ENCODE measurements at regions not wholly inside any gene's neighbourhood (a gene's known extent, or its start where the extent isn't known, plus 50 kb on each side); places are given as distances from the start of the nearest gene placed in this dataset.
"Not testable (repeated sequence)": the region's sequence is repeated elsewhere in the genome, so short reads cannot be mapped to it uniquely, and the experiment has no call there.

DNA sequence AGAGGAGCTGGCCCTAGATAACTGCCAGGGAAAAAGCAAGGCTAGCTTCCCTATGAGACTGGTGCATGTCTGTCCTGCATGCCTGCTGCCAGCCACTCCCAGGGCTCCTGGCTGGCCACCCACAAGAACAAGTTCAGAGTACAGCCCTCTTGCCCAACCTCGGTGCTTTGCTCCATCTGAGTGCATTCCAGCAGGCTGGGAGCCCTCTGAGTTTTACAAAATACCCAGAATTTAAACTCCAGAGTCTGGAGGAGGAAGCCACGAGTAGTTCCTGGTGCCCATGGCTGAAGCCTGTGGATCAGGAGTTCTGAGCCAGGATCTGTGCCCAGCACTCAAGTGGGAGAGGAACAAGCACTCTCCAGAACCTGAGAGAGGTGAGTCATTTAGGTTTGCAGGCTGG is 111.6 kb downstream of the MAGEE2 start:
- Histone ChIP-seq H3K36me3 (ENCODE audit: control insufficient read depth, insufficient read depth, low read length) (no peaks in the 10 kb centered on the region), H3K4me3 (ENCODE audit: low read depth, low read length) (no peak overlapping the region), H3K9me3 (ENCODE audit: control insufficient read depth, insufficient read depth, low read length) (peaks cover 53% of the 10 kb centered on the region), H3K4me1 (ENCODE audit: control insufficient read depth, insufficient read depth, low read length) (no peaks in the 10 kb centered on the region), H3K27ac (ENCODE audit: low read depth, low read length) (no peak overlapping the region), H3K27me3 (ENCODE audit: control insufficient read depth, insufficient read depth, low read length) (no peaks in the 10 kb centered on the region), H3K9ac (ENCODE audit: low read depth, low read length) (no peak overlapping the region)

DNA sequence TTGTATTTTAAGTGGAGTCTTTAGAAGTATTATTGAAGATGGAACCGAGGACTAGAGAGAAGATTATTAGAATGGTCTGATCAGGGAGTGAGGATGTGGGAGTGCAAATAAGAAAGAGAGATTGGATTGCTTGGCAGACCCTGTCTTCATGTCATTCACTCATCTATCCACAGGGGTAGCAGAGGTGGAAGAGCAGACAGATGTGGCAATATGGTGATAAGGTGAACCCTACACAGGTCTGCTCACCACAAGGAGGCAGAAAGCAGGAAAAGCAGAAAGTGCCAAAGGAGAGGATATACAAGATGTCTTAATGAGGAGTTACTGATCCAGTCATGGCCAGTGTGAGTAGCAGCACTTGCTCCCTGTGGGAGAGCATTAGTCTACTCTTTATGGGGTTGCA is 129.4 kb downstream of the MAGEE2 start:
- Histone ChIP-seq H3K4me3 (ENCODE audit: low read depth, low read length) (no peak overlapping the region), H3K36me3 (ENCODE audit: control insufficient read depth, insufficient read depth, low read length) (no peaks in the 10 kb centered on the region), H3K4me1 (ENCODE audit: control insufficient read depth, insufficient read depth, low read length) (no peaks in the 10 kb centered on the region), H3K27ac (ENCODE audit: low read depth, low read length) (no peak overlapping the region), H3K9ac (ENCODE audit: low read depth, low read length) (no peak overlapping the region), H3K9me3 (ENCODE audit: control insufficient read depth, insufficient read depth, low read length) (peaks cover 63% of the 10 kb centered on the region), H3K27me3 (ENCODE audit: control insufficient read depth, insufficient read depth, low read length) (no peaks in the 10 kb centered on the region)

DNA sequence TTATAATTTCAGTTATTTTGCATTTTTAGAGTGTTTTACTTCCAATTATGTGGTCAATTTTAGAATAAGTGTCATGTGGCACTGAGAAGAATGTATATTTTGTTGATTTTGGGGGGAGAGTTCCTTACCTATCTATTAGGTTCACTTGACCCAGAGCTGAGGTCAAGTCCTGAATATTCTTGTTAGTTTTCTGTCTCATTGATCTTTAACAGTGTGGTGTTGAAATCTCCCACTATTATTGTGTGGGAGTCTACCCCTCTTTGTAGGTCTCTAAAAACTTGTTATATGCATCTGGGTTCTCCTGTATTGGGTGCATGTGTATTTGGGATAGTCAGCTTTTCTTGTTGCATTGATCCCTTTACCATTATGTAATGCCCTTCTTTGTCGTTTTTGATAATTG is 127.0 kb upstream of the ZDHHC15 start:
- H3K36me3 ChIP-seq (ENCODE audit: control insufficient read depth, insufficient read depth, low read length): no peaks in the 10 kb centered on the region
- no peak overlapping the region for H3K4me3 ChIP-seq (ENCODE audit: low read depth, low read length)
- H3K4me1 ChIP-seq (ENCODE audit: control insufficient read depth, insufficient read depth, low read length): no peaks in the 10 kb centered on the region
- H3K9me3 ChIP-seq (ENCODE audit: control insufficient read depth, insufficient read depth, low read length): peaks cover 49% of the 10 kb centered on the region
- H3K27ac ChIP-seq (ENCODE audit: low read depth, low read length): no peak overlapping the region
- no peaks in the 10 kb centered on the region for H3K27me3 ChIP-seq (ENCODE audit: control insufficient read depth, insufficient read depth, low read length)
- no peak overlapping the region for H3K9ac ChIP-seq (ENCODE audit: low read depth, low read length)

DNA sequence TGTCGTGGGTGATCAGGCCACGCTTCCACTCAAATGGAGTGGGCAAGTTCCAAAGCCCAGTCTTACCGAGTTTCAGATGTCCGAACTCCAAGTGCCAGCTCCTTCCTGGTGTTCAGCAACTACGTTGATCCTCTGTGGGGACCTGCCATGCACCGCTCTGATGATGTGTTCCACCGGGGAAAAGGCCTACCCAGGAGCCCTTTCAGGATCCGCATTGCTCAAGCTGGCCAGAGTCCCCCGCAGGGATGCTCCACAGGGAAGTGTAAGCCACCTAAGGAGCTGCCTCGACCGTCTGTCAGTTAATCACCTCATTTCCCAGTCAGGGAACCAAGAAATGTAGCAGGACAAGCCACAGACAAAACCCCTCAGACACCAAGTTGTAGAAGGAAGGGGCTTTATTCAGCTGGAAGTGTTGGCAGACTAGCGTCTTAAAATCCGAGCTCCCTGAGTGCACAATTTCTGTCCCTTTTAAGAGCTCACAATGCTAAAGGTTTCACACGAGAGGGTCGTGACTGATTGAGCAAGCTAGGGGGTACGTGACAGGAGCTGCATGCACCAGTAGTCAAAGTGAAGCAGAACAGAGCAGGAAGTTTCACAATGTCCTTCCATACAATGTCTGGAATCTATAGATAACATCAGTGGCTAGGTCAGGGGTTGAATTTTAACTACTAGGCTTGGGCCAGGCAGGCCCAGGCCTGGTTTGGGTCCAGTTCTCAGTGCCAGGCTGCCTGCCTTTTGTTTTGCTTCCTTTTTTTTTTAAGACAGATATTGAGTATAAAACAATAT is 126.2 kb upstream of the ZDHHC15 start:
- Histone ChIP-seq H3K27ac (ENCODE audit: low read depth, low read length) (no peak overlapping the region), H3K9me3 (ENCODE audit: control insufficient read depth, insufficient read depth, low read length) (peaks cover 42% of the 10 kb centered on the region), H3K4me3 (ENCODE audit: low read depth, low read length) (no peak overlapping the region), H3K9ac (ENCODE audit: low read depth, low read length) (no peak overlapping the region), H3K27me3 (ENCODE audit: control insufficient read depth, insufficient read depth, low read length) (no peaks in the 10 kb centered on the region), H3K4me1 (ENCODE audit: control insufficient read depth, insufficient read depth, low read length) (no peaks in the 10 kb centered on the region), H3K36me3 (ENCODE audit: control insufficient read depth, insufficient read depth, low read length) (no peaks in the 10 kb centered on the region)

DNA sequence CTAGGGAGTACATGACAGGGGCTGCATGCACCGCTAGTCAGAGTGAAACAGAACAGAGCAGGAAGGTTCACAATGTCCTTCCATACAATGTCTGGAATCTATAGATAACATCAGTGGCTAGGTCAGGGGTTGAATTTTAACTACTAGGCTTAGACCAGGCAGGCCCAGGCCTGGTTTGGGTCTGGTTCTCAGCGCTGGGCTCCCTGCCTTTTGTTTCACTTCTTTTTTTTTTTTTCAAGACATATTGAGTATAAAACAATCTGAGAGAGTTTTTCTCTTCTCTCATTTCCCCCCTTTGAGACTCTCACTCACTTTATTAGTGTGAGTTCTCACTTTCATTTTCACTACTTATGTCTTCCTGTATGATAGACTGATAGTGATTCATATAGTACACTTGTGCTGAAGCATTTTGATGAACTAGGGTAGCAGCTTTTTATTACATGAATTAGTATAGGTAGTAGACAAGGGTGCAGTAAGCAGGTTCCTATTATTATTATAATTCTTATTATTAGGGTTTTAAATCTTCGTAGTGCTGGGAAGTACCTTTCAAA is 120.0 kb upstream of the ZDHHC15 start:
- H3K36me3 ChIP-seq (ENCODE audit: control insufficient read depth, insufficient read depth, low read length): no peaks in the 10 kb centered on the region
- H3K4me3 ChIP-seq (ENCODE audit: low read depth, low read length): no peak overlapping the region

DNA sequence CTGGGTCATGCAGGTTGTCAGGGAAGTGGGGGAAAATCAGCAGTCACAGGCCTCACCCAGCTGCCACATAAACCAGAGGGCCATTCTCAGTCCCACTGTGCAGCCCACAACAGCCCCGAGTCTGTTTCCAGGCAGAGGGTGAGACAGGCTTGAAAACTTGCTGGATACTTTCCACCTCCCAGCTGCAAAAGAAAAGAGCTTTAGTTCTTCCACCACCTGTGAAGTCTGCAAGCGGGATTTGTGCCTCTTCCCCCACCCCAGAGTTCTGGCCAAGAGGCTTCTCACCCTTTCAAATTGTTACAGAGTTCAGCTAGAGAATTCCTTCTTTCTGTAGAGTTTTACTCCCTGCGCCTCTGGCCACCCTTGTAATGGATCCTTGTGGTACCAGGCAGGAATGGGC is 115.5 kb upstream of the ZDHHC15 start:
- peaks cover 48% of the 10 kb centered on the region for H3K9me3 ChIP-seq (ENCODE audit: control insufficient read depth, insufficient read depth, low read length)
- H3K27ac ChIP-seq (ENCODE audit: low read depth, low read length): no peak overlapping the region
- no peaks in the 10 kb centered on the region for H3K27me3 ChIP-seq (ENCODE audit: control insufficient read depth, insufficient read depth, low read length)
- no peak overlapping the region for H3K9ac ChIP-seq (ENCODE audit: low read depth, low read length)
- no peak overlapping the region for H3K4me3 ChIP-seq (ENCODE audit: low read depth, low read length)
- H3K36me3 ChIP-seq (ENCODE audit: control insufficient read depth, insufficient read depth, low read length): no peaks in the 10 kb centered on the region
- H3K4me1 ChIP-seq (ENCODE audit: control insufficient read depth, insufficient read depth, low read length): no peaks in the 10 kb centered on the region

More for the DNA sequence above, 120.0 kb upstream of the ZDHHC15 start:
- no peaks in the 10 kb centered on the region for H3K27me3 ChIP-seq (ENCODE audit: control insufficient read depth, insufficient read depth, low read length)
- no peak overlapping the region for H3K27ac ChIP-seq (ENCODE audit: low read depth, low read length)
- peaks cover 32% of the 10 kb centered on the region for H3K9me3 ChIP-seq (ENCODE audit: control insufficient read depth, insufficient read depth, low read length)
- no peaks in the 10 kb centered on the region for H3K4me1 ChIP-seq (ENCODE audit: control insufficient read depth, insufficient read depth, low read length)
- H3K9ac ChIP-seq (ENCODE audit: low read depth, low read length): no peak overlapping the region

DNA sequence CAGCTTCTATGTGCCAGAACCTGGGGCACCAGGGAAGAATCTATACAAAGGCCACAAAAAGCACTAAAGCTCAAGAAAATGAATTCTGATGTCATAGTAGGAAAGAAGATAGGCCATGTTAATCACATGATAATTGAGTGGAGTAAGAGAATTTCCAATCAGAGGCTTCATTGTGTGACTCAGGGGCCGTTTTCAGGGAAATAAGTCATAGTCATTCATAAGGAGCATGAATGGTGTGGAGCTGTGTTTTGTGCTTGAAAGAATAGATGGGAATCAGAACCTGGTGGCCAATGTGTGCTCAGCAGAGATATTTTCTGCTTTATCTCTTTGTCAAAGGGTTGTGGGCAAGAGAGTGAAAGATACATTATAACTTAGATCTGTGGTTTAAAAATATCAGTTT is 102.4 kb upstream of the ZDHHC15 start:
- Histone ChIP-seq H3K4me1 (ENCODE audit: control insufficient read depth, insufficient read depth, low read length) (no peaks in the 10 kb centered on the region), H3K9me3 (ENCODE audit: control insufficient read depth, insufficient read depth, low read length) (peaks cover 14% of the 10 kb centered on the region), H3K27me3 (ENCODE audit: control insufficient read depth, insufficient read depth, low read length) (no peaks in the 10 kb centered on the region), H3K27ac (ENCODE audit: low read depth, low read length) (no peak overlapping the region), H3K36me3 (ENCODE audit: control insufficient read depth, insufficient read depth, low read length) (no peaks in the 10 kb centered on the region), H3K9ac (ENCODE audit: low read depth, low read length) (no peak overlapping the region), H3K4me3 (ENCODE audit: low read depth, low read length) (no peak overlapping the region)

DNA sequence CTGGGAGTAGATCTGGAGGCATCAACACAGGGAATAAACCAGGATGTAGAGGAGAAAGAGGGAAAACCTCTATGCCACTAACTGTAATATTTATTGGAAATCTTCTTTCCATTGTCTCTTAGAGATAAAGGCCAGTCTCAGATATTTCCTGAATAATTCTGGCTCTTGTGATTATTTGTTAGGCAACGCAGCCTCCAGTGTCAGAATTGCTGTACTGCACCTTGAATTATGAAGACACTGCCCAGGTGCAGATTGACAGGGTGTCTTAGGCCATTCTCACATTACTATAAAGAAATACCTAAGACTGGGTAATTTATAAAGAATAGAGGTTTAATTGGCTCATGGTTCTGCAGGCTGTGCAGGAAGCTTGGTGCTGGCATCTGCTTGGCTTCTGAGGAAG is 100.7 kb upstream of the ZDHHC15 start:
- Histone ChIP-seq H3K4me3 (ENCODE audit: low read depth, low read length) (no peak overlapping the region), H3K27me3 (ENCODE audit: control insufficient read depth, insufficient read depth, low read length) (no peaks in the 10 kb centered on the region), H3K36me3 (ENCODE audit: control insufficient read depth, insufficient read depth, low read length) (no peaks in the 10 kb centered on the region), H3K9ac (ENCODE audit: low read depth, low read length) (no peak overlapping the region), H3K27ac (ENCODE audit: low read depth, low read length) (no peak overlapping the region), H3K4me1 (ENCODE audit: control insufficient read depth, insufficient read depth, low read length) (no peaks in the 10 kb centered on the region), H3K9me3 (ENCODE audit: control insufficient read depth, insufficient read depth, low read length) (peaks cover 10% of the 10 kb centered on the region)

DNA sequence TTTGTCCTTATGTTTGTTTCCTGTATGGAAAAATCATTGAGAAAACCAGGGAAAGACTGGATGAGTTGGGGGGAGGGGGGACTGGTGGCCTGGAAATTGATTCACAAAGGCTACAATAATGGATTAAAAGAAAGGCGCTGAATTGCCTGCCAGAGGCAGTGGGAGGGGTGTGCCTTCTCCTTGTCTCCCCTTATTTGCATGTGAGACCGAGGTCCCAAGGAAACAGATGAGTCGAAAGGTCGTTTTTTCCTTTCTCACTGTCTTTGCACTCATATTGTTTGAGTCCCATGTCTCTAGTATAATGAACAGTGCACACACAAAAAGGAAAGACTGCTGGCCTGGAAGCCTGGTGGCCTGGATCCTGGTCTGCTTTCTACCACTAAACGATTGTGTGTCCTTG is 86.6 kb upstream of the ZDHHC15 start:
- peaks cover 7% of the 10 kb centered on the region for H3K4me1 ChIP-seq (ENCODE audit: control insufficient read depth, insufficient read depth, low read length)
- no peaks in the 10 kb centered on the region for H3K36me3 ChIP-seq (ENCODE audit: control insufficient read depth, insufficient read depth, low read length)
- H3K4me3 ChIP-seq (ENCODE audit: low read depth, low read length): no peak overlapping the region
- H3K9ac ChIP-seq (ENCODE audit: low read depth, low read length): no peak overlapping the region
- peaks cover 66% of the 10 kb centered on the region for H3K9me3 ChIP-seq (ENCODE audit: control insufficient read depth, insufficient read depth, low read length)
- no peaks in the 10 kb centered on the region for H3K27me3 ChIP-seq (ENCODE audit: control insufficient read depth, insufficient read depth, low read length)
- H3K27ac ChIP-seq (ENCODE audit: low read depth, low read length): no peak overlapping the region

DNA sequence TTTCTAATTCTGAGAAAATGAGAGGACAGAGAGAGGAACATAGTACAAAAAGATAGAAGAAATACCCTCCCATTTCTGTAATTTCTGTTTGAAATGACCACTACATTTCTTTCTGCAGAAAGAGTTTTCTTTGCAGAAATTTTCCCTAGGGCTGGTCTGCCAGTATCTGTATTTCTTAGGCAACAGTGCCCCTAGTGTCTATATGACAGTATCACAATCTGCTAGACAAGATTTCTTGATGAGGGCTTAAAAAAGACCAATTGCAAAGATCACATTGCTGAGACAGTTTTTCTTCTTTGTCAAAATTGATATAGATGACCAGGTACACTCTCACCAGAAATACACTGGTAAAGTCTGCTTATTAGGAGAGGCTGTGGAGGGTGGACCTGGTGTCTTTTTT is 81.0 kb upstream of the ZDHHC15 start:
- no peak overlapping the region for H3K9ac ChIP-seq (ENCODE audit: low read depth, low read length)
- no peaks in the 10 kb centered on the region for H3K36me3 ChIP-seq (ENCODE audit: control insufficient read depth, insufficient read depth, low read length)
- peaks cover 59% of the 10 kb centered on the region for H3K9me3 ChIP-seq (ENCODE audit: control insufficient read depth, insufficient read depth, low read length)
- peaks cover 2% of the 10 kb centered on the region for H3K4me1 ChIP-seq (ENCODE audit: control insufficient read depth, insufficient read depth, low read length)
- H3K4me3 ChIP-seq (ENCODE audit: low read depth, low read length): no peak overlapping the region
- no peaks in the 10 kb centered on the region for H3K27me3 ChIP-seq (ENCODE audit: control insufficient read depth, insufficient read depth, low read length)
- H3K27ac ChIP-seq (ENCODE audit: low read depth, low read length): no peak overlapping the region

DNA sequence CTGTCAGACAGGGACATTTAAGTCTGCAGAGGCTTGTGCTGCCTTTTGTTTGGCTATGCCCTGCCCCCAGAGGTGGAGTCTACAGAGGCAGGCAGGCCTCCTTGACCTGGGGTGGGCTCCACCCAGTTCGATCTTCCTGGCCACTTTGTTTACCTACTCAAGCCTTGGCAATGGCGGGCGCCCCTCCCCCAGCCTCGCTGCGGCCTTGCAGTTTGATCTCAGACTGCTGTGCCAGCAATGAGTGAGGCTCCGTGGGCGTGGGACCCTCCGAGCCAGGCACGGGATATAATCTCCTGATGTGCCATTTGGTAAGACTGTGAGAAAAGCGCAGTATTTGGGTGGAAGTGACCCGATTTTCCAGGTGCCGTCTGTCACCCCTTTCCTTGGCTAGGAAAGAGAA is 79.2 kb upstream of the ZDHHC15 start:
- not testable (repeated sequence) for H3K27me3 ChIP-seq (ENCODE audit: control insufficient read depth, insufficient read depth, low read length); H3K4me1 ChIP-seq (ENCODE audit: control insufficient read depth, insufficient read depth, low read length); H3K36me3 ChIP-seq (ENCODE audit: control insufficient read depth, insufficient read depth, low read length); H3K27ac ChIP-seq (ENCODE audit: low read depth, low read length); H3K4me3 ChIP-seq (ENCODE audit: low read depth, low read length); H3K9ac ChIP-seq (ENCODE audit: low read depth, low read length)
- H3K9me3 ChIP-seq (ENCODE audit: control insufficient read depth, insufficient read depth, low read length): peaks cover 42% of the 10 kb centered on the region
